NCI-H1417 treated with DMSO at 0.1 percent for 48 hours (cell line): ENCODE measurements at regions not wholly inside any gene's neighbourhood (a gene's known extent, or its start where the extent isn't known, plus 50 kb on each side); places are given as distances from the start of the nearest gene placed in this dataset.

Experiments
- DNase-seq: peaks from one replicate; lab custom pipeline; 2025; lab: John Stamatoyannopoulos, UW

DNA sequence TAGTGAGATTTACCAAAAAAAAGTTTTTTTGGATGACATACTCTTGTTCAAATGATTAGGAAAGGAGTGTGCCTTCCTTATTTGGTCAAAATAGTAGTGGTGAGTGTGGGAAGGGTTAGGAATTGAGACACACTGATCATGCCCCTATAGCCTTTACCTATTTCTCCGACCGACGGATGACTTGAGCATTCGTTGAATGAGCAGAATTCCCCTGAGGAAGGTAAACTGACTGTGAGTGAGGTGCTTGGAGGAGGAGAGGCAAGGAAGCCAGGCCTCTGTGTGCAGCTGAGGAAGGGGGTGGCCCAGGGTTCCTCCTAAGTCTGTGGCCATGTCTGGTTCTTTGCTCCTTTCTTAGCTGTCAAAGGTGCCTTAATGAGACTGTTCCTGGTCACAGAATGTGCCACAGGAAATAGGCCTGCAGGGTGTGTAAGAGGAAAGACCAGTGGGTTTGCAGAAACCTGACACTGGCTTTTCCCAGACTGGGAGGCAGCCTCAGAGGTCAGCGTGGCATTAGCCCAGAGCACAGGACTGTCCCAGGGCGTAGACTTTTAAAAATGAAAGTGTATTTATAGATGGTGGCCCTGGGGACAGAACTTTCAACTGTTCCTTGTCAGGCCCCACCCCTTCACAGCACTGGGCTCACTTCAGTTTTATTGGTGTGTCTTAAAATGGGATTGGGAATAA lies 307.7 kb upstream of the C2CD4B start:
- DNase-seq = no peak

DNA sequence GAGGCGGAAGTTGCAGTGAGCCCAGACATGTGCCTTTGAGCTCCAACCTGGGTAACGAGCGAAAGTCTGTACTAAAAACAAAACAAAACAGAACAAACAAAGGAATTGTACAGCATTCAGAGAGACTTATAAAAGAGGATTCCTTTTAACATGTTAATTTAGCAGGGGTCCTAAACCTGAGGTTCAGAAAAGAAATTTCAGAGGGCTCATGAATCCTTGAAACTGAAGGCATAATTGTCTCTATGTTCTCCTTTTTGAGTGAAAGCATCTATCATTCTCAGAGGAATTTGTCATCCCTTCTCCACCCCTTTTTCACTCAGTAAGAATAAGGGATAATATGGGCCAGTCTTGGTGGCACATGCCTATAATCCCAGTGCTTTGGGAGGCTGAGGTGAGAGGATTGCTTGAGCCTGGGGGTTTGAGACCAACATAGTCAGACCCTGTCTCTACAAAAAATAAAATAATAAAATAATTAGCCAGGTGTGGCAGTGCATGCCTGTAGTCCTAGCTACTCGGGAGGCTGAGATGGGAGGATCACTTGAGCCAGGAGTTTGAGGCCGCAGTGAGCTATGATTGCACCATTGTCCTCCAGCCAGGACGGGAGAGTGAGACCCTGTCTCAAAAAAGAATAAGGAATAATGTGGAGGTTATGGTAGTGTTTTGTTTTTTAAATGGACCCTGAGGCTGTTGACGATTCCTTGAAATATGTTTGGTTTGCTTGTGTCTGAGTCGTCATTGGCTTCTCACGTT lies 309.1 kb upstream of the C2CD4B start:
- no peak for DNase-seq

DNA sequence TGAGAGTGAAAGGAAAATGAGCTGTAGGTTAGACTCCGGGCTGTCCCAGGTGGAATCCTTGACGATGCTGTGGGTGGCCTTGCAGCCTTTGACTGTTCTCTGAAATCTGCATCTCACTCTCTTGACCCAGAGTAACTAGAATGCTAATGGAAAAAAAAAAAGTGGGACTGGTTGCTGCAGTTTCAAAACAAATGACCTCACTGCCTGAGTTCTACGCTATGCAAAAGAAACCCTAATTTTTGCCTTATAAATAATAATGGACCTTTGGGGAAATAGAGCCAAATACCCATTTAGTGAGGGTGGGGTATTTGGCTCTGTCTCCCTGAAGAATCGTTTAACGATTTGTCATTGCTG lies 309.7 kb upstream of the C2CD4B start:
- no peak for DNase-seq

DNA sequence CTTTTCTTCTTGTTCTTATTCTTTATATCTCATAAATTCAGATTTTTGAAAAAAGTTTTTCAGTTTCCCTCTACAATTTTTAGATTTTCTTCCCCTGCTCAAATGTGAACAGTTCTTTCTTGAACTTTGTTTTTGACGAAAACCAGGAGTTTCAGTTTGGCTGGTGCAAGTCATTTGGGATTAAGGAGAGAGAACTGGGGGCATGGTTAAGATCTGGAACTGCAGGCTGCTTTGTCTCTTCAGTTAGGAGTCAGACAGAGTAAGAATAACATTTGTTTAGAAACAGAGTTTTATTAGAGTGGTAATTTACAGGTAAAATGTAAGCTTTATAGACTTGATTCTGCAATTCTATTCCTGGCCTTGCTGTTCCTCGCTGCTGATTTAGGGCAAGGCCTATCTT lies 310.5 kb upstream of the C2CD4B start:
- DNase-seq = no peak

DNA sequence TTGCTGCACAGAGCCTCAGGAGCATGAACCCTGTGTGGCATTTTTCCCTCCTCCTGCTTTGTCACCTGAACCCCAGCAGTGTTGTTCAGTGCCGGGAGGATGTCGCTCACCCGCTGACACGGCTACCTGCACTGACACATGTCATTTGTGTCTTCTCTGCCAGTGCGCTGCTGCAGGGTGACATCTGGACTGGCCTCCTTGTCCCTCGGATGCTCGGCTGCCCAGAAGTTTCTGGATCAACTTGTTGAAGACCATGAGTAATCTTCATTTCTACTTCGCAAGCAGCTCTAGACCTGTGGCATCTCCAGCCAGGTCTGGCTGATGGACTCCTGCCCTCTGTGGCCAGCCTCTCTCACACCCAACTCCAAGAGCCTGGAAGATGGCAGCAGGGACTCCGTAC lies 311.1 kb upstream of the C2CD4B start:
- DNase-seq = no peak

DNA sequence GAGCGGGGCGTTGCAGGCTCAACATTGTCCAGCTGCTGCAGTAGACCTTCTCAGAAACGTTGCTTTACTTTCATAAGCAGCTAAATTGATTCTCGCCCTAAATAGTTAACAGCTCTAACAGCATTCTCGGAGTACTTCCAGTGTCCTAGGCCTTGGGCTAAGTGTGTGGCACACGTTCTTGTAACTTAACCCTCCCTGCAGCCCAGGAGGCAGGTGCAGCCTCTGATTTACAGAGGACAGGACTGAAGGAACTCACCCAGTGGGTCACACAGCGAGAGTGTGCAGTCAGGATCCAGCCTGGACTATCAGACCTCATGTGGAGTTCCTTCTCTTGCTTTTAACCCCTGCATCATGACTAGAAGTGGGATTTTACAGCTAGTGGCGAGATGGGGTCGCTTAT lies 312.8 kb upstream of the C2CD4B start:
- no peak for DNase-seq

DNA sequence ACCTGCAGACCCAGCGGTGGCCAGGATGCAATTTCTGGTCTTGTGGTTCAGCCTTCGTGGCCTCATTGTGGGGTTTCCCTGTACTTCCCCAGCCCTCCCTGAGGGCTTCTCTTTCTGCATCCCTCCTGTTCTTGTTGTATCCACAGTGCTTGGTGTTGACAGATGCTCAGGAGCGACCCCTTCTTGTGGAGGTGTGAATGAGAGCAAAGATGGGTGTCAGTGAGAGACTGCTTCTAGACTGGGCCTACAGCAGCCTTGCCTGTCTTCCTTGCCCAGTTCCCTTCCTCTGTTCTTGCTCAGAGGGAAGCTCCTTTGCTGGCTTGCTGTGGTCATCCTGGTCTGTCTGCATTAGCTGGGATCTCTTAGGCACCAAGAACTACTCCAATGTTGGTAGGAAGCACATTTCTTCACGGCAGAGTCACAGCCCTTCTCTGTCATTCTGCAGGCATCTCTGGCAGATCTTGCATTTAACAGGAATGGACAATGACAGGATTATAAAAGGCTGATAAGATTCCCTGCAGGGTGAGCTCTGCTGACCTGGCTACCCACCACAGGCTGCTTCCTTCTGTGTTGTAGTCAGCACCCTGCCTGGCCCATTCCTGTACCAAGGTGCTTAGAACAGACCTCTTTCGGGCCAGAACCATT lies 317.8 kb upstream of the C2CD4B start:
- DNase-seq = no peak

DNA sequence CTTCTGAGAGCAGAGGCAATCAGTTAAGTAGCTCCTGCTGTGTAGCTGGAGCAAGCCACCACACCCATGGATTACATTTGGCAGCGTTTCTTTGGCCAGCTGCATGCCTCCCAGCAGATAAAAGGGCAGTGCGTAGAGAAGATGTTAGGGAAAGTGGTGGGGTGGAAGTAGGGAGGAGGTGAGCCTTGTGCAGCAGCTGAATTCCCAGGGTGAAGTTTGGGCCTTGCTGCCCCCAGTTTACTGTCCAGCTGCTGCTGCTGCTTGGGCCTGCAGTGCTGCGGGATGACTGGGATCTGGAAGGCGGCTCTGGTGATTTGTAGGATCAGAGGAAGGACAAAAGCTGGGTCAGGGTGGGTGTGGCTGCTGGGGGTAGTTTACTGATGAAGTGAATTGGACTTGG lies 318.7 kb upstream of the C2CD4B start:
- no peak for DNase-seq

DNA sequence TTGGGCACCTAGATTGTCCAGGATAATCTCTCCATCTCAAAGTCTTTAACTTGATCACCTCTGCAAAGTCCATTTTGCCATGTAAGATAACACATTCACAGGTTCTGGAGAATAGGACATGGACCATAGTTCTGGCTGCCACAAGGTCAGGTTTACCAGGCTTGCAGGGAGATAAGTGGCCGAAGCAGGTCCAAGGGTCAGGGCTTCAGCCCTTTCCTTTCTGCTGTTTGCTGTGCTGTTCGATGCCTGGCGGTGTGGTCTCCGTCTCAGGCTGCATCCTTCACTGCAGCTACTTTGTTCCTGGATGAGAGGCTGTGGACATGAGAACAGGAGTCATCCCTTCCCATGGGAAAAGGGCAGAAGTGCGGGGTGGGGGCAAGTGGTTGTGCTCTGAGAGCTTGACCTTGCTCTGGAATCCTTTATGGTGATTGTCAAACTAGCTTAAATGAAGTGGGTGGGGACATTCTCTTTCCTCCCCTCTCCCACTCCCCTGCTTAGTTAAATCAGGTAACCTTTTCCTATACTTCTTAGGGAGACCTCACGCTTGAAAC lies 320.2 kb upstream of the C2CD4B start:
- no peak for DNase-seq

DNA sequence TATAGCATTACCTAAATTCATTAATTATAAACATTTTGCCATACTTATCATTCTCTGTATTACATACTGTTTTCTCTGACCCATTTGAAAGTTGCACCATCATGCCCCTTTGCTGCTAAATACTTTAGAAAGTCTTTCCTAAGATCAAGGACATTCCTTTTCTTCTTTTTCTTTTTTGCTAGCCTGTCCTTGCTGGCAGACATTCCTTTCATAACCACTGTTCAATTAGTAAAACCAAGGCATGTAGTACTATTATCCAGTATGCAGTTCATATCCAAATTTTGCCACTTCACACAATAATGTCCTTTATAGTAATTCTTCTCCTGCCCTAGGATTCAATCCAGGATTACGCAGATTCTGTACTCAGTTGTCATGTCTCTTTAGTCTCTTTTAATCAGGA lies 321.0 kb upstream of the C2CD4B start:
- no peak for DNase-seq

DNA sequence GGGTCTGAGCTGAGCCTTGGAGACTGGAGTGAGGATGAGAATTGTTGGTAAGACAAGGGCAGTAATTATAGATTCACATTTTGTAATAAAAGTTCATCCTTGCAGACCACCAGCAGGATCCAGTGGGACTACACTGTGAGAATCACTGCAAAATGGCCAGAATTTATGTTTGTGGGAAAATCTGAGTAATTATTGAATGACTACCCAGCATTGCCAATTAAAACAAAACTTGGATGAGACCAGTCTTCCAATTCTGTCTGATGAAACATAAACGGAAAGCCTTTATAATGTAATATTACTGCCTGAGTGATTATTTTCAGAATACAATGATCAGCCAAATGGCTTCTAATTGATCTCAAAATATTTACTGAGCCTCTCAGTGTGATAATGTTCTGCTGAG lies 323.3 kb upstream of the C2CD4B start:
- DNase-seq = no peak

DNA sequence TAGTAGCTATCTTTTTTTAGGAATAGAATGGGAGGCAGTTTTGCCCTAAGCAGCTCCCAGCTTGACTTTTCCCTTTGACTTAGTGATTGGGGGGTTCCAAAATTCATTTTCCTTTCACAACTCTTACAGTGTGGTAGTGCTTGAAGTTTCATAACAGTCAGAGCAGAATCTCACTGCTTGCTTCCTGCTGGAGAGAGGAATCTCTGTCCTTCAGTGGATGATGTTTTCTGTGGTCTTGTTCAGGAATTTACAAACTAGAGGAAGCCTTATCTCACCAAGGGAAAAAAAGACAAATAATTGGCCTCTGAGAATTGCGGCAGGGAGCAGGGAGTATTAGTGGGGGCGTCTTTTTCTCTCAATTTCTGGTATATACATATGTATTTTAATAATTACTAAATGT lies 326.6 kb upstream of the C2CD4B start:
- no peak for DNase-seq

DNA sequence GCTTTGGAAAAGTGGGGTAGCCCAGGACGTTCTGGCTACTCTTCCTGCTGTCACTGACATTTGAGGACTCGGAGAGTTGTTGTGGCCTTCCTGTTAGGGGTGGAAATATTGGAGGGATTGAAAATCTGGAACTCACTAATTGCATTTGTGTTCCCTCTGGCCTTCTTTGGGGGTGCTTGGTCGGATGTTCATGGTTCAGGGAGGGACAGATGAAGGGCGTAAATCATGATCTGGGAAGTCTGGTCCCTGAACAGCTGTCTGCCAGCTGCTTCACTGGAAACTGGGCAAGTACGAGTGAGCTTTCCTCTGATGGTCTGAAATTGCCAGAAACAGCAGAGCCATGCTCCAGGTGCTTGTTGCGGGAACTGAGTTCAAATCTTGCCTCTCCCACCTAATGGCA lies 327.8 kb upstream of the C2CD4B start:
- no peak for DNase-seq

DNA sequence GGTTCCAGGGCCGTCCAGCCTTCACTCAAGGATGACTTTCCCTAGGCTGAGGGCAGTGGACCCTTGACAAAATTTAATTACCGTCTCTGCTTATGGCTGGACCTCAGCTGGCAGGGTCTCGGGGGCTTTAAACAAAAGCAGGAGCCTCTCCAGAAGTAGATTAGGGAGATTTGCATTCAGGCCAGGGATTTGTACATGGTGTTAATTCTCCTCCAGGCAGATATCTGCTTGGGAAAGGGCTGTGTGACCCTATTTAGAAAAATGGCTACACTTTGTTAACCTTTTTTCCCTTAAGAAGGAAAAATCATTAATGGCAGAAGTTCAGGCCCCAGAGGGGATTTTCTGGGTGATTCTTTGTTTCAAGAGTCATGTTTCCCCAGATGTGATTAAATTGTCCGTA lies 329.1 kb upstream of the C2CD4B start:
- no peak for DNase-seq

DNA sequence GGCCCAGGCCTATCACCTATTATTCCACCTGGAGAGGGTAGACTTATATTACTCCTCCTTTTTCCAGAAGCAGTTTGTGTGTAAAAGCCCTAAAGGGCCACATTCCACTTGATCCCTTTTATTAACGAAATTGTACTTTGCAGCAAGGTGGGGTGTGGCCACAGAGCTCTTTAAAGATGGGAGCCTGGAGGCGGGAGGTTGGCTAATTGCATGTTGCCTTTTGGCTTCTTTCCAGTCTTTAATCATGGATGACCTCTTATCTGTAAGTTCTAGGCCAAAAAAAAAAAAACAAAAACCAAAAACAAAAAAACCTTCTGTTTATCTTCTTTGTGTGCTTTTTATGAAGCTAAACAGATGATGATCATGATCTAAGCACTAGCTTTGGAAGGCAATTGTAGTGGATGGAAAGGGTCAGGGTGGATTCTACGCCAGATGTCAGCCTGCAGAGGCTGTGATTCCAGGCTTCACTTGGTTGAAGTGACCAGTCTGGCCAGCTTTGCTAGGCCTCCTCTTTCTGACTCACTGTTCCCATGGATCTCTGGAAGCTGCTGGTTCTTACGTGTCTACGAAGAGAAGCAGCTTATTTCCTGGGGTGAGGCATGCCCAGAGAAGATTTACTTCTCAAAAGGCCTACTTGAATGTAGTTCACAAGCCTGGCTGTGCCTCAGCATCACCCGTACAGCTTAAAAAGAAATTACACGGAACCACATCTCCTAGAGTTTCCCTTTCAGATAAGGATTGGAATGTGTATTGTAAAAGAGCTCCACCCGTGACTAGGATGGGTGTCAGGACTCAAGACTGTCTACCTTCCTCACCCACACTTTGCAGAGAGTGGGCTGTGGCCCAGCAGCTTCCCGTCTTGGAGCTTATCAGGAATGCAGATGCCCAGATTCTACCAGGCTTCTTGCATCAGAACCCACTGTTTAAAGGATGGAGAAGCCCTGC lies 330.9 kb upstream of the C2CD4B start:
- DNase-seq = no peak

DNA sequence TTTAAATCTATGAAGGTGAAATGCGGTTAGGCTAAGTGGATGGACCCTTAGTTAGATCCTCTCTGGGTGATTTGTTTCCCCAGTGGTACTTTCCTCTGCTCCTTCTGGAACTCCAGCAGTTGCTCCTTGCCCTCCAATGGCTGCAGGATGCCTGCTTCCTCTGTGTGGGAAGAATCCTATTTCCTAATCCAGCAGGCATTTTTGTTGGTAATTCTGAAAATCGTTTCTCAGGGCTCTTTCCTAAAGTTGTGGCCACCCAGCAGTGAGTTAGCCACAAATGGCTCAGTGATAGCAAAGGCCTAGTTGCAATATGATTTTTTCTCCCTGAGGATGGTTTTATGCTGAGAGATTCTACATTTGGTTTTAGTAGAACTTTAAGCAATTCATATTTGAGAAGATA lies 332.3 kb upstream of the C2CD4B start:
- DNase-seq = no peak

DNA sequence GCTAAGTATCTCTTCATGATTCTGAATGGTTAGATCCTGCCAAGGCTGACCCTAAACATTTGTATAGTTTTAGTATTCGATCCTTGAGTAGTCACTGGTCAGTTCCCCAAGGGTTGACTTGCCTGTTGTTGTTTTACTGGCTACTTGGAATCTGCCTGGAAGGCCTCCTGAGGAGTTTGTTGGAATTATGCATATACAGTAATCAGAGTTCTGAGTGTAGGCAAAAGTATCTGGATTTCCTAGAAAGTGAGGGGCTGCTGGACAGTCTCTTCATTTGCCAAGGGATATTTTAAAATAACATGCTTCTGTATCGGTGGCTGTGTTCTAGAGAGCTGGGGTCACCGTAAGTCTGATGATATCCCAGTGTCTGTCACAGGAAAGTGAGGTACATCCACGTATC lies 333.2 kb upstream of the C2CD4B start:
- no peak for DNase-seq

DNA sequence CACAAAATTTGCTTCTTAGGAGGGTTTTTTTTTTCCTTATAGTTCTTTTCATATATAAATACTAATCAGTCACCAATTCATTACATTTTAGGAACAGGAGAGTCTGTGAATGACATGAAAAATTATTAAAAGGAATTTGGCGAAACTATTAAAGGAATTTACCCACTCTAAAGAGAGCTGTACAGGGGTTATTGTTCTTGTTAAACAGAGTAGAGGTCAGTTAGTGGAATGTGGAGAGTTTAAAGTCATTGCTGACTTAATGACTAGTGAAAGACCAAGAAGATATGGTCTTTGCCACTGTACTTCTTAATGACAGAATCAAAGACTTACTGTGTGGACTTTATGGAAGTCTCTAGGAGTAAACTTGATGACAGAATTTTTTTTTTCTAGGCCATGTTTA lies 333.6 kb upstream of the C2CD4B start:
- DNase-seq = no peak

DNA sequence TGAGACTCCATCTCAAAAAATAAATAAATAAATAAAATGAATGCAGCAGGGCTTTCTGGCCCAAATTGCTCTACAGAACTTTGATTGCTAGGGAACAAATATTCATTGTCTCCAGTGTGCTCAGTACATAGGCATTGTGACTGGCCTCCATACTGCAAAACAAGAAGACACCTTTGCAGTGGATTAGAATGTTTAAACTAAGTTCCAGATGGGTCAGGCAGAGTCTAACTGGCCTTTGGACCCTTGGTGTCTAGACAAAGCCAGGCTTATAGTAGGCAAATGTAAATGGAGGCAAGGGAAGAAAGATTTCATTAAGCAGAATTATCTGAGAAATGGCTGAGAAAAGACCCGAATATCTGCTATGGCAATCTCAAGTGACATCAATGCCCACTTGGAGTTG lies 335.2 kb upstream of the C2CD4B start:
- no peak for DNase-seq

DNA sequence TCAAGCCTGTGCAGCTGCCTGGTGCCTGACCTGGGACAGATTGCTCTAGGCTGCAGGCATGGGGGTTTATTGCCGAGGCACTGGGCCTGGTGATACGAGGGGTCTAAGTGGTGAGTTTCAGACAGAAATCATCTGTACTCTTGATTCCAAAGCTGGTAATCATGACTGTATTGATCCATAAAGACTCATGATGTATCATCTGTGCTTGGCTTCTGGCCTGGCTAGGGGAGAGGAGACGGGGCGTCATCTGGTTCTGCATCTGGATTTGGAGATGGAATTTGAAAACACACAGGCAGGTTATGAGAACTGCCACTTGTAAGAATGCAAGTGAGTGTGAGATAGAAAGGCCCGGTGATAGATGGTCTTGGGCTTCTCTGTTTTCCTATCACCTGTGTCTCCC lies 337.4 kb upstream of the C2CD4B start:
- DNase-seq = no peak

DNA sequence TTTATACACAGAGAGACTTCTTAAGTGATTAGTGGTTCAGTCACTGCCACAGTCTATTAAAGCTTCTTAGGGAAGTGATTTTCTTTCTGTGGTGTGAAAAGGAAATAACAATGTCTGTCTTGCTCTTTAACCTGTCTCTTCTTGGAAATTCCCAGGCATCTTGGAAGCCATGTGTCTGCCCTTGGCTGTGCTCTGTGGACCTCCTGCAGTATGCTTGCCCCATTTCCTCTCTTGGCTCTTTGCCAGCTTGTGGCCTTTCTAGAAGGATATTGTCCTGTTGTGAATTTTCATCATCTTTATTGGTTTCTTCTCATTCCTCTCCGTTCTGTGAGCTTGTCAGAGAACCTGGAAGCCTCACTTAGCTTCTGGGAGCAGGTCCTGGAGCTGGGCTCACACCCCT lies 338.4 kb upstream of the C2CD4B start:
- no peak for DNase-seq

DNA sequence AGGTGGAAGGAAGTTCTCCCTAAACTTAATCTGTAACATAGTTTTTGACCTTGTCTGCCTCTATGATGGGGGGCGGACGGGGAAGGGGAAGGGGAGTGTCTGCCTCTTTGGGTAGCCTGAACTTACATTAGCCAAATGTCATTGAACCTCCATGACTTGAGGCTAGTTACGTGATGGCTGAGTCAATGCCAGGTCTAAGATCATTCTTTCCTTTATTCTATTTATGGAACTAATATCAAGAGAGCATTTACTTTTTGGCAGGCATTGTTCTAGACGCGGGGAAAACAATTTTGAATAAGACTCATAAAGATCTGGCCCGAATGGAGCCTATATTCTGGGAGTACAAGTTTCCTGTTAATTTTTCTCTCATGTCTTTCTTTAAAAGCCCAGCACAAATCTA lies 340.7 kb upstream of the C2CD4B start:
- no peak for DNase-seq
